ENCODE measurements at regions not wholly inside any gene's neighbourhood (a gene's known extent, or its start where the extent isn't known, plus 50 kb on each side); places are given as distances from the start of the nearest gene placed in this dataset.

DNA sequence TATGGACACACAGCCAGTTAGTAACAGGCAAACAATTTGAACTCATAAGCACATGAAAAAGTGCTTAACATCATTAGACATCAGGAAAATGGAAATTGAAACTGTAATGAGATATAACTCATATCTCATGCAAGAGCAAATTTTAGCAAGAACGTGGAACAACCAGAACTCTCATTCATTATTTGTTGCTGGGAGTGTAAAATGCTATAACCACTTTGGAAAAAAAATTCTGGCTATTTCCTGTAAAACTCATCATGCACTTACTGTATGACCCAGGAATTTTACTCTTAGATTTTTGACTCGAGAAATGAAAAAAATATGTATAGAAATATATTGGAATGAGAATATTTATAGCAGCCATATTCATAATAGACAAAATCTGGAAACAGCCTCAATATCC is 205.7 kb upstream of the PUM3 start (continued):
- no peak for TF ChIP-seq YY1 (IDR thresholded peaks at IDR 0.05; ENCODE audit: extremely low read depth, insufficient replicate concordance, low read depth, low read length)
- TF ChIP-seq POLR2AphosphoS5 (IDR thresholded peaks at IDR 0.05; ENCODE audit: low read depth, low read length): no peak
- TF ChIP-seq EZH2phosphoT487 (IDR thresholded peaks at IDR 0.05; ENCODE audit: borderline replicate concordance): no peak
- TF ChIP-seq, protein P1, sequence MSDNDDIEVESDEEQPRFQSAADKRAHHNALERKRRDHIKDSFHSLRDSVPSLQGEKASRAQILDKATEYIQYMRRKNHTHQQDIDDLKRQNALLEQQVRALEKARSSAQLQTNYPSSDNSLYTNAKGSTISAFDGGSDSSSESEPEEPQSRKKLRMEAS (IDR thresholded peaks at IDR 0.05): no peak
- no peak for TF ChIP-seq ZNF274 (IDR thresholded peaks at IDR 0.05; ENCODE audit: low read depth, low read length)
- TF ChIP-seq JUND (IDR thresholded peaks at IDR 0.05): no peak
- no peak for TF ChIP-seq ZBTB33 (IDR thresholded peaks at IDR 0.05; ENCODE audit: extremely low read depth, insufficient replicate concordance, low read length)
- no peak for TF ChIP-seq EZH2 (IDR thresholded peaks at IDR 0.05)

DNA sequence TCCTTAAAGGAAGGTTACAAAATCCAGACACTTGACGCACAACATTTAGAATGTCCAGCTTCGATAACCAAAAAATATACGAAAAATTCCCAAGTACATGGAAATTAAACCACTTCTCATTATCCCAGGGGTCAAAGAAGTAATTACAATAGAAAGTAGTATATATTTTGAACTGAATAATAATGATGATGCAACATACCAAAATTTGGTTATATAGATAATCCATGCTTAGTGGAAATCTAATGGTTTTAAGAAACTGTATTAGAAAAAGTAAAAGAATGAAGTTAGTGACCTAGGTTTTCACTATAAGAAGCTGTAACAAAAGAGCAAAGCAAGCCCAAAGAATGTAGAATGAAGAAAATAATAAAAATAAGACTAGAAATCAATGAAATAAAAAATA is 204.0 kb upstream of the PUM3 start:
- DNase-seq (ENCODE audit: low read depth, low spot score) (no peak), ATAC-seq (no peak)
- Histone ChIP-seq H3K4me3 (replicated peaks in 1 of 2; ENCODE audit: low read depth in 1 of 2, low read length in 2 of 2) (no peak overlapping the region), H3K27me3 (ENCODE audit: insufficient read depth, low read length) (peaks cover 35% of the 10 kb centered on the region; the same call in 1 of the 2 replicates), H3K4me2 (ENCODE audit: low read length) (no peak overlapping the region), H2AFZ (ENCODE audit: low read depth, low read length, poor library complexity, severe bottlenecking) (no peak overlapping the region), H3K9me2 (ENCODE audit: insufficient read depth) (no peaks in the 10 kb centered on the region), H3K9ac (ENCODE audit: low read length) (no peak overlapping the region), H3K36me3 (ENCODE audit: control insufficient read depth in 1 of 2, insufficient read depth in 2 of 2, low read length in 2 of 2) (no peaks in the 10 kb centered on the region), H3K9me3 (ENCODE audit: control insufficient read depth in 1 of 2, insufficient read depth in 1 of 2, low read depth in 1 of 2, low read length in 2 of 2) (no peaks in the 10 kb centered on the region), H3K27ac (ENCODE audit: low read depth, low read length) (no peak overlapping the region), H3K4me1 (ENCODE audit: control insufficient read depth in 1 of 2, insufficient read depth in 2 of 2, low read length in 2 of 2) (no peaks in the 10 kb centered on the region), H3K79me2 (ENCODE audit: insufficient read depth, low read length) (no peaks in the 10 kb centered on the region), H4K20me1 (ENCODE audit: insufficient read depth) (no peaks in the 10 kb centered on the region)
- intact Hi-C loops (cut with micrococcal nuclease): no loop called here
- TF ChIP-seq POLR2A (IDR thresholded peaks at IDR 0.05; ENCODE audit: borderline replicate concordance, extremely low read depth, insufficient read depth, insufficient read length) (no peak), JUND (IDR thresholded peaks at IDR 0.05) (no peak), ZFX (IDR thresholded peaks at IDR 0.05) (no peak), POLR2AphosphoS5 (IDR thresholded peaks at IDR 0.05; ENCODE audit: low read depth, low read length) (no peak), REST (IDR thresholded peaks at IDR 0.05; ENCODE audit: low read depth) (no peak), RAD21 (IDR thresholded peaks at IDR 0.05; ENCODE audit: low read depth) (no peak), ZNF274 (IDR thresholded peaks at IDR 0.05; ENCODE audit: low read depth, low read length) (no peak), YY1 (IDR thresholded peaks at IDR 0.05; ENCODE audit: extremely low read depth, insufficient replicate concordance, low read depth, low read length) (no peak), CBX3 (IDR thresholded peaks at IDR 0.05; ENCODE audit: low read depth) (no peak), CEBPB (IDR thresholded peaks at IDR 0.05; ENCODE audit: low read depth) (no peak)
- POLR2A ChIA-PET: no interaction called here
- CTCF ChIA-PET: no interaction called here
- BruUV-seq (replicated peaks): no TSS peak
- RAD21 ChIA-PET (ENCODE audit: low non-redundant PET in 1 of 2, low total read pairs in 2 of 2, uncharacterized antibody in 2 of 2, unreplicated experiment in 2 of 2): no interaction called here

Data from HCT116 (cell line).